ENCODE measurements at regions not wholly inside any gene's neighbourhood (a gene's known extent, or its start where the extent isn't known, plus 50 kb on each side); places are given as distances from the start of the nearest gene placed in this dataset.

DNA sequence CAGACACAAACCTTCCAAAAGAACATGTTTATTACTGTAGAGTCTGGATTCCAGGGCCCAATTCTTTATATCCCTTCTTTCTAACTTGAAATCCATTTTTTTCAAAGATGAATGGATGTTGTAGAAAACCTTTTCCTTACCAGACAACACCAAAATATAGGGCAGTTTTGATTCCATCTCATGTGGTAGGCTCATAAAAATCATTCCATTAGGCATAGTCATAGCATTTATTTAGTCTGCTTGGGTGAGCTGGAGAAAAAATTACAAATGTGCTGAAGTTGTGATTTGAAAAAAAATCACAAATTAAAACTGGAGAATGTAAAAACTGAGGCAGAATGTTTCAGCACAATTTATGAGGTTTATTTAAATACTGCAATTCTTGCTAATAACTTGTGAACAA, 199.3 kb upstream of the TBC1D5 start:
- Mint-ChIP-seq H3K4me3 (no peak overlapping the region), H3K36me3 (no peaks in the 10 kb centered on the region), H3K27me3 (no peaks in the 10 kb centered on the region), H3K9me3 (no peaks in the 10 kb centered on the region), H3K27ac (no peak overlapping the region), H3K4me1 (ENCODE audit: unreplicated experiment) (no peaks in the 10 kb centered on the region)
- DNase-seq (ENCODE audit: extremely low spot score, unreplicated experiment), result no peak
- no peak for TF ChIP-seq CTCF (conservative IDR thresholded peaks at IDR 0.05)

- no peak for DNase-seq (ENCODE audit: extremely low spot score, unreplicated experiment)
- no peak overlapping the region for H3K27ac Mint-ChIP-seq
- H3K9me3 Mint-ChIP-seq, result no peaks in the 10 kb centered on the region
- no peak for TF ChIP-seq CTCF (conservative IDR thresholded peaks at IDR 0.05)
- no peaks in the 10 kb centered on the region for H3K4me1 Mint-ChIP-seq (ENCODE audit: unreplicated experiment)
- no peak overlapping the region for H3K4me3 Mint-ChIP-seq
- H3K27me3 Mint-ChIP-seq, result no peaks in the 10 kb centered on the region
- no peaks in the 10 kb centered on the region for H3K36me3 Mint-ChIP-seq
Measured at GRCh38 chr3:17941152-17941551, 198.7 kb upstream of the TBC1D5 start.

- Mint-ChIP-seq H3K27ac (no peak overlapping the region), H3K36me3 (no peaks in the 10 kb centered on the region), H3K27me3 (no peaks in the 10 kb centered on the region), H3K4me1 (ENCODE audit: unreplicated experiment) (no peaks in the 10 kb centered on the region), H3K4me3 (no peak overlapping the region), H3K9me3 (no peaks in the 10 kb centered on the region)
- DNase-seq (ENCODE audit: extremely low spot score, unreplicated experiment), result no peak
- TF ChIP-seq CTCF (conservative IDR thresholded peaks at IDR 0.05), result no peak
Measured at GRCh38 chr3:17939157-17939556, 196.7 kb upstream of the TBC1D5 start.

DNA sequence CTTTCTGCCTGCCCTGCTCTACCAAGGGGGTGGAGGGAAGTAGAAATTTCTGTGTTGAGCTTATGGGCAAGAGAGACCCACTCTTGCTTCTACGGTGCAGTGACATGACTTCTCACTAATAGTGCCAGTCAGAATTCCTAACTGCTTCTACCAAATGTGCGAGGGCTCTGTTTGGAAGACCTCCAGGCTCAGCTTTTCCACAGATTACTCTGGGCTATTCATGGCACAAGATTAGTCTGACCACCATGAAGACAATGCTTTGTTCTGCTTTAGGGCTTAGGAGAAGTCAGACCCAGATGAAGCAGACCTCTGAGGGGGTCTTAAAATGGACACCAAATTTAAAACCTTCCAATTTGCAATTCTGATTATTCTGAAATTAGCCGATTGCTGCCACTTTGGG, 195.9 kb upstream of the TBC1D5 start:
- no peak for DNase-seq (ENCODE audit: extremely low spot score, unreplicated experiment)
- H3K4me3 Mint-ChIP-seq, result no peak overlapping the region
- H3K4me1 Mint-ChIP-seq (ENCODE audit: unreplicated experiment), result no peaks in the 10 kb centered on the region
- H3K27me3 Mint-ChIP-seq, result no peaks in the 10 kb centered on the region
- no peaks in the 10 kb centered on the region for H3K36me3 Mint-ChIP-seq
- H3K9me3 Mint-ChIP-seq, result no peaks in the 10 kb centered on the region
- no peak overlapping the region for H3K27ac Mint-ChIP-seq
- no peak for TF ChIP-seq CTCF (conservative IDR thresholded peaks at IDR 0.05)

DNA sequence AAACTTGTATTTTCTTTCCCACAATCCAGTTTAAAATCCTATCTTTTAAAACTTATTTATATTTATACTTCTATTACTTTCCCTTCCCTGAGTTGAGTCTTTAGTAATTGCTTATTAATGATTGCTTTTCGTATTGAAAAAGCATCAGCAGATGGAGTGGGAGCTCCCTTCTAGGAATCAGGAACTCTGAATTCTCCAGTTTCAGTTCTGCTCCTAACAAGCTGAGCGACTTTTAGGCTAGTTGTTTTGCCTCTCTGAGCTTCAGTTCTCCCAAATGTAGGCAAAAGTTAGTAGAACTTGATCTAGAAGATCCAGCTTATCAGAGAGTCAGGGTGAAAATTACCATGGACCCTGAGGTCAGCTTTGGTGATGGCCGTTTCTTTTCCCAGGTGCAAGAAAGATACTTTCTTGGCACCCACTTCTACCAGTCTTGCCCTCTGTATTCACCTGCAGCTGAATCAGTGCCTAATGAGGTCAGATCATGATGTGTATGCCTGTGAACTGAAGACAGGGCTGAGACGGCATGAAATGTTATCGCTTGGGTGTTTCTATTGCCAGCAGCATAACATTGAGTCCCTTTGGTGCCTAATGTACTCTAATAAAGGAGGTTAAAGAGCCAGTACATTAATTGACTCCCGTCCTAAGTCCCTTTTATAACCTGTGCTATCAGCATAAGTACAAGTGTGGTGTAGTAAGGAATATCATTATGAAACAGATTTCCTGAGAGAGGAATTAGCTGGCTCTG, 194.5 kb upstream of the TBC1D5 start:
- Mint-ChIP-seq H3K27me3 (no peaks in the 10 kb centered on the region), H3K36me3 (no peaks in the 10 kb centered on the region), H3K9me3 (no peaks in the 10 kb centered on the region), H3K4me1 (ENCODE audit: unreplicated experiment) (no peaks in the 10 kb centered on the region), H3K27ac (no peak overlapping the region), H3K4me3 (no peak overlapping the region)
- no peak for DNase-seq (ENCODE audit: extremely low spot score, unreplicated experiment)
- TF ChIP-seq CTCF (conservative IDR thresholded peaks at IDR 0.05), result no peak
